Common myeloid progenitor, CD34-positive (primary cell): ENCODE measurements at regions not wholly inside any gene's neighbourhood (a gene's known extent, or its start where the extent isn't known, plus 50 kb on each side); places are given as distances from the start of the nearest gene placed in this dataset.
A peak's percentile ranks its signal among the peaks of the same experiment; 100 is the strongest.

Experiments
- CTCF ChIA-PET: fragments of 350-600 bp; sonication (Branson Sonifier 250); formaldehyde crosslinking; loops from one replicate; lab custom pipeline; 2021; ENCODE audit warnings: antibody characterized with exemption; lab: Charles Lee
- POLR2A ChIA-PET: fragments of 350-600 bp; sonication (Branson Sonifier 250); formaldehyde crosslinking; loops from one replicate; lab custom pipeline; 2021; ENCODE audit warnings: antibody characterized with exemption; lab: Charles Lee
- DNase-seq, 3 donors: peaks; one replicate each; pipeline versions ENCODE4 v3.0.0 to v3.0.0-alpha.2; 2013
- H3K27ac ChIP-seq, 2 experiments: 1 replicate in 1 of 2; 2 replicates in 1 of 2; pipeline ENCODE4 v1.7.0; 2013; ENCODE audit warnings: inconsistent platforms in 2 of 2, low read length in 2 of 2, mild to moderate bottlenecking in 2 of 2, low read depth in 1 of 2, moderate library complexity in 1 of 2; ENCODE audit not compliant: severe bottlenecking in 2 of 2, insufficient read depth in 1 of 2, poor library complexity in 1 of 2
- H3K27me3 ChIP-seq, 5 experiments: replicated peaks in 2 of 5; 1 replicate in 3 of 5; 2 replicates in 2 of 5; pipeline versions ENCODE4 v1.6.1 to v1.7.0; 2013; ENCODE audit warnings: low read length in 4 of 5, mild to moderate bottlenecking in 2 of 5, moderate library complexity in 2 of 5, inconsistent platforms in 1 of 5; ENCODE audit not compliant: insufficient read depth in 5 of 5, control insufficient read depth in 4 of 5
- H3K36me3 ChIP-seq, 4 experiments: 1 replicate in 2 of 4; 2 replicates in 2 of 4; pipeline versions ENCODE4 v1.6.1 to v1.7.0; 2013; ENCODE audit warnings: low read length in 3 of 4, control low read depth in 1 of 4, mild to moderate bottlenecking in 1 of 4; ENCODE audit not compliant: control insufficient read depth in 4 of 4, insufficient read depth in 4 of 4
- H3K4me1 ChIP-seq, 4 experiments: 1 replicate in 3 of 4; 2 replicates in 1 of 4; pipeline versions ENCODE4 v1.6.1 to v1.7.1; 2013; ENCODE audit warnings: low read length in 3 of 4, mild to moderate bottlenecking in 3 of 4, control low read depth in 1 of 4, inconsistent platforms in 1 of 4, moderate library complexity in 1 of 4; ENCODE audit not compliant: control insufficient read depth in 4 of 4, insufficient read depth in 4 of 4; ENCODE audit errors: control extremely low read depth in 1 of 4
- H3K4me3 ChIP-seq, 7 experiments: 1 replicate in 4 of 7; 2 replicates in 3 of 7; pipeline versions ENCODE4 v1.5.1 to v1.7.0; 2013; ENCODE audit warnings: mild to moderate bottlenecking in 7 of 7, low read length in 6 of 7, moderate library complexity in 6 of 7, inconsistent platforms in 2 of 7, low read depth in 2 of 7, control low read depth in 1 of 7; ENCODE audit not compliant: insufficient read depth in 4 of 7, control insufficient read depth in 1 of 7; ENCODE audit errors: extremely low read depth in 1 of 7
- H3K9me3 ChIP-seq, 5 experiments: 1 replicate in 4 of 5; 2 replicates in 1 of 5; pipeline versions ENCODE4 v1.6.1 to v1.7.1; 2013; ENCODE audit warnings: low read length in 4 of 5, mild to moderate bottlenecking in 2 of 5, inconsistent platforms in 1 of 5, low read depth in 1 of 5, moderate library complexity in 1 of 5; ENCODE audit not compliant: control insufficient read depth in 4 of 5, insufficient read depth in 2 of 5; ENCODE audit errors: control extremely low read depth in 1 of 5
- WGBS: methylation state at CpG from one replicate; pipeline ENCODE4 v1.1.5; 2013; ENCODE audit not compliant: insufficient coverage; 5-methylcytosine and 5-hydroxymethylcytosine counted together

DNA sequence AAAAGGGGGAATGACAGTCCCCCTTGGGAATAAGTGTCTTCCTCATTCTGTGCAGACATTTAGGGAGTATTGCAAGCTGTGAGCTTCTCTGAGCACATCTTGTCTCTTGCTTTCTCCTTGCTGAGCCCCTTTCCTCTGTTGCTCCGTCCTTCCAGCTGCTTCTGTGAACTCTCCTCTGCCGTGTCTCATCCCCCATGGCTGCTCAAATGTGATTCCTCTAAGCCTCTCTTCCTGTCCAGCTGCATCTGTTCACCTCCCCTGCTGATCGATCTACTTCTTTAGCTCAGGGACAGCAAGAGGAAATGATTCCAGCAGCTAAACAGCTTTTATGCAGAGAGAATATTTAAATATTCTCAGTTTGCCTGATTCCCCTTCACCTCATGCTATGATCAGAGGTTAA is 328.0 kb upstream of the DNAJC19 start:
- Histone ChIP-seq H3K36me3 (no peaks in the 10 kb centered on the region), H3K4me1 (no peaks in the 10 kb centered on the region), H3K4me3 (no peak overlapping the region), H3K27ac (no peak overlapping the region), H3K27me3 (peaks cover 0 to 3% (median 0%) of the 10 kb centered on the region in 5 experiments), H3K9me3 (no peaks in the 10 kb centered on the region)
- CTCF ChIA-PET = interaction anchor here (0.9 kb wide), 1 partner anchor 10 kb away, joined by 3 read pairs; no protein-coding TSS in a partner anchor
- DNase-seq = no peak
- POLR2A ChIA-PET = no interaction called here
- WGBS = 38% methylated on average over 3 of the region's 3 CpGs

DNA sequence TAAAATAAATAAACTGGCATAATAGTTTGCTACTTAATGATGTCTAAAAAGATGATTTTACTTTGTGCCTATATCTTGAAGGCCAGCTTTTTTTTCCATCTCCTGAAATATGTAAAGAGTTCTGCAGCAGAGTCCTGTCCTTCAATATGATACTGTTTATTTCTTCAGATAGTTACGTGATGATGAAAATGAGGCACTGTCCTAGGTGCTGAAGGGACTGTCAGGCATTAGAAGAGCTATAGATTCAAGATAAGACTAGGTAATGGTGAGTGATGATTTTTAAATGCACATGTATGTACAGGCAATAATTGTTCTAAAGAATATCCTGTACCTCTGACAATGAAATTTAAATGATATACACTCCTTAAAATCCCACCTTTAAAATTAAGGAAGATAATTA is 326.9 kb upstream of the DNAJC19 start:
- H3K4me3 ChIP-seq = no peak overlapping the region
- H3K27me3 ChIP-seq = peaks cover 0 to 3% (median 0%) of the 10 kb centered on the region in 5 experiments
- no peaks in the 10 kb centered on the region for H3K4me1 ChIP-seq
- H3K9me3 ChIP-seq = no peaks in the 10 kb centered on the region
- DNase-seq = peak; percentile 4 to 28 (median 7)
- ChIA-PET CTCF (no interaction called here), POLR2A (no interaction called here)
- no peaks in the 10 kb centered on the region for H3K36me3 ChIP-seq
- H3K27ac ChIP-seq = no peak overlapping the region
- 14% methylated on average over 1 of the region's 1 CpG for WGBS

DNA sequence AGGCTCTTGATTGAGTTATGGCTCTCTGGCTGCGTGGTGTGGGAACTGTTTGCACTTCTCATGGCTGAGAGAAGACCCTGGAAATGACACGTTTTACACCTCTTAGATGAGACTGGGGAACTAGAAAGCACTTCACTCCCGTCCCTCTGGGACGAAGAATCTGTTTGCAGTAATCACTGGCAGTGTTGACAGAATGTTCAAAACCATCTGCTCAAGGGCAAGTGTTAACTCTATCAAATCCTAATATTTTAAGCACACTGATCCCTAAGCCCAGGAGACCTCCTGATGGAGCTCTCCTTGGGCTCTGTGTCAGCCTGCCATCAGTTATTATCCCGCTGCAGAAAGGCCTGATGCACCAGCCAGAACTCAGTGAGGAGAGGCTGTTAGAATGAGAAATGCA is 323.8 kb upstream of the DNAJC19 start:
- ChIA-PET CTCF (interaction anchor here (2.0 kb wide), 1 partner anchor 11 kb away, joined by 5 read pairs; no protein-coding TSS in a partner anchor), POLR2A (no interaction called here)
- H3K9me3 ChIP-seq = no peaks in the 10 kb centered on the region
- no peaks in the 10 kb centered on the region for H3K36me3 ChIP-seq
- no peaks in the 10 kb centered on the region for H3K4me1 ChIP-seq
- H3K27me3 ChIP-seq = peaks cover 0 to 5% (median 2%) of the 10 kb centered on the region in 5 experiments
- no peak overlapping the region for H3K27ac ChIP-seq
- 84% methylated on average over 5 of the region's 5 CpGs for WGBS
- no peak overlapping the region for H3K4me3 ChIP-seq
- no peak for DNase-seq

DNA sequence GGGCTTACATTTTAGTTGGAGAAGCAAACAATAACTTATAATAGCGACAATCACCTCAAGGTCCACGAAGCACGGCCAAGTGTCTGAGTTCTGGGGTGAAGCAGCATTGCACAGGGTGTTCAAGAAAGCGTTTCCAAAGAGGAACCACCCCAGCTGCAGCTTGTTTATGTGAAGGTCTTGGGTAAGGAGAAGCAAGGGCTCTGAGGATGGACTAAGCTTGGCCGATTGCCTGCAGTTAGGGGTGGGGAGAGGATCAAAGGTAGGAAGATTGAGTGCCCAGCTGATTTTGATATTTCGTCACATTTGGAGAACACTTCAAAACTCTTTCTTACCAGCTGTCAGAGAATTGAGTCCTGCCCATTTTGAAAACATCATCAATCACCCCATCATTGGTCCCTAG is 321.6 kb upstream of the DNAJC19 start:
- no peaks in the 10 kb centered on the region for H3K9me3 ChIP-seq
- no peaks in the 10 kb centered on the region for H3K36me3 ChIP-seq
- peaks cover 0 to 2% (median 2%) of the 10 kb centered on the region in 5 experiments for H3K27me3 ChIP-seq
- POLR2A ChIA-PET = no interaction called here
- WGBS = 45% methylated on average over 2 of the region's 6 CpGs
- no peak for DNase-seq
- H3K27ac ChIP-seq = no peak overlapping the region
- no peaks in the 10 kb centered on the region for H3K4me1 ChIP-seq
- H3K4me3 ChIP-seq = no peak overlapping the region
- CTCF ChIA-PET = no interaction called here

DNA sequence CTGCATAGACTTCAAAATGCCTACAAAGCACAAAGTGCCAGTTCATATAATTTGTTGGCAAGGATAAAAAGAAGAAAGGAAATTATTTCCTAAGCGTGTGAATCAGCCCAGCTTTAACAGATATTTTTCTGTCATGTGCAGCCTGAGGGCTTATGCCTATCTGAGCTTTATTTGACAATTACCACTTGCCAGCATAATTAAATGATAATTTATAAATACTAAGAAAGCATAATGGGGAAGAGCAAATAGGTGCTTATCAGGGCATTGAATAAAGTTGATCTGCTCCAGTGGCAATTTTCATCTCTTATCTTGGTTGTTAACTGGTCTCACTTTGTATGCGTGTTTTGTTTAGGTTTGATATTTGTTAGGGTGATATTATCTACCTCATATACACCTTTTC is 313.4 kb upstream of the DNAJC19 start:
- ChIA-PET CTCF (no interaction called here), POLR2A (no interaction called here)
- Histone ChIP-seq H3K36me3 (no peaks in the 10 kb centered on the region), H3K4me1 (no peaks in the 10 kb centered on the region), H3K27ac (no peak overlapping the region), H3K9me3 (no peaks in the 10 kb centered on the region), H3K27me3 (no peaks in the 10 kb centered on the region), H3K4me3 (no peak overlapping the region)
- no CpG with 5 or more reads among the region's 2 CpGs for WGBS
- DNase-seq = no peak

DNA sequence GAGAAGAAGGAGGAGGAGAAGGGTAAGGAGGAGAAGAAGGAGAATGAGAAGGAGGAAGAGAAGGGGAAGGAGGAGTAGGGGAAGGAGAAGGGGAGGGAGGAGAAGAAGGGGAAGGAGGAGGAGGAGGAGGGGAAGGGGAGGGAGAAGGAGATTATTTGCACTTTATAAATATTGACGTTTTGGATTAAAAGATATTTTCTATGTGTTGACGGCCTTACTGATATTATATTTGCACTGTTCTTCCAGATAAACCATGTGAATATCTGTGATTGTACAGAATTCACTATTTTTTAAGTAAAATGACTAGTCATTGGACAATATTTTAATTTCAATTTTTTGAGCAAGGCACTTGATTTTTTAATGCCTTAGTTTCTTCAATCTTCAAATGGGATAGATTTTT is 310.5 kb upstream of the DNAJC19 start:
- Histone ChIP-seq H3K4me3 (no peak overlapping the region), H3K9me3 (no peaks in the 10 kb centered on the region), H3K36me3 (no peaks in the 10 kb centered on the region), H3K27ac (no peak overlapping the region), H3K27me3 (peaks cover 0 to 3% (median 0%) of the 10 kb centered on the region in 5 experiments), H3K4me1 (no peaks in the 10 kb centered on the region)
- DNase-seq = no peak
- no CpG with 5 or more reads among the region's 2 CpGs for WGBS
- ChIA-PET POLR2A (no interaction called here), CTCF (no interaction called here)

DNA sequence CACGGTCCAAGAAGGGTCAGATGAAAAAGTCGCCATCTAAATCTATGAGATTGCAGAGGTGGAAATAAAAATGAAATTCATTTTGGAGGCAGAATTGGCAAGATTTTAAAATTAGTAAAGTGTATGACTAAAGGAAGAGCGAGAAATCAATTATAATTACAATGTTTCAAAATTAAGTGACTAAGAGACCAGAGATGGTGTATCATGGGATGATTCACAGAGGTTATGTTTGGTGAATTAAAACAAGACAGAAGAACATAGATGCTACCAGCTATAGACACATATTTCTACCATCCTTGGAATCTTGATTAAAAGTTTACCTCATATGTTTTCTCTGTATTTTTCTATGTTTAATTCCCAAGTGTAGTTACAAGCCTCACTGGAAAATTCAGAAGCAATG is 308.9 kb upstream of the DNAJC19 start:
- ChIA-PET POLR2A (no interaction called here), CTCF (no interaction called here)
- WGBS = 100% methylated on average over 2 of the region's 3 CpGs
- peaks cover 0 to 3% (median 0%) of the 10 kb centered on the region in 5 experiments for H3K27me3 ChIP-seq
- no peaks in the 10 kb centered on the region for H3K4me1 ChIP-seq
- H3K9me3 ChIP-seq = no peaks in the 10 kb centered on the region
- no peak overlapping the region for H3K4me3 ChIP-seq
- no peak for DNase-seq
- H3K27ac ChIP-seq = no peak overlapping the region
- H3K36me3 ChIP-seq = no peaks in the 10 kb centered on the region
